Activated CD4-positive, alpha-beta T cell treated with anti-CD3 and anti-CD28 coated beads, Interleukin-10, Interleukin-2, amounts not matched to agents 100 ng/mL and 50 ng/mL, durations not matched to agents 16 hours and 8 hours (primary cell): ENCODE measurements at regions not wholly inside any gene's neighbourhood (a gene's known extent, or its start where the extent isn't known, plus 50 kb on each side); places are given as distances from the start of the nearest gene placed in this dataset.
"Not testable (repeated sequence)": the region's sequence is repeated elsewhere in the genome, so short reads cannot be mapped to it uniquely, and the experiment has no call there.

Experiments
- DNase-seq: peaks from one replicate; pipeline ENCODE4 v3.0.0-alpha.2; 2020

DNA sequence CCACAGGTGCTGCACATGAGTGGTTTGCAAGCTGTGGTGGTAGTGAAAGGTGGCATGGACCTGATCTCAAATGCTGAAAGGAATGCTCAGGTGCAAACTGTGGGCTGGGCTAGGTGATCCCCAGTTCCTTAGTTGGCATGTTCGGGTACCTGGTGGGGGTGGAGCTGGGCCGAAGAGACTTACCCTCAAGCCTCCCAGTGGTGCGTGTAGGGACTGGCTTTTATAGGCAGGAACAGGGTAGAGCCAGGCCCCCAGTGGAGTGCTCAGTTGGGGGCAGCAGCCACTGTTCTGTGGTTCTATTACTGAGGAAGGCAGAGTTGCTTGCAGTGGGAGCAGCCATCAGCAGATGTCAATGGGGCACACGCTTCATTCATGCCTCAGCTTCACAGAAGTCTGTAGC, 399.8 kb downstream of the HTR1B start:
- DNase-seq: no peak

DNA sequence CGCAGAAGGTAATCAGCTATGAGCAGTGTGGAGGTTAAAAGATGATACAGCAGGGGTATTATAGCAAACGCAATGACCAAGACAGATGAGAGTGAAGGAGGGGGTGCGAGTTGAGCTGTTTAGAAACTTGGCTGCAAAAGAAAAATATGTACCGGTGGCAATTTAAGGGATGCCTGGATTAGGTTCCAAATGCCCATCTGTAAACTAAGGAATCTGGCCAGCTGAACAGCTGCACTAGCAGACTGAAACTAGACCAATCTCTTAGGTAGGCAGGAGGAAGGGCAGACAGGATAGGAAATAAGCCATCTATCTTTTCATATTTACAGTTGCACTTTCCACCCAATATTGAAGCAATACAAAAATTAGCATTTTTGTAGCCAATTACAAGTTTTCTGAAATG, 407.6 kb downstream of the HTR1B start:
- DNase-seq: no peak

DNA sequence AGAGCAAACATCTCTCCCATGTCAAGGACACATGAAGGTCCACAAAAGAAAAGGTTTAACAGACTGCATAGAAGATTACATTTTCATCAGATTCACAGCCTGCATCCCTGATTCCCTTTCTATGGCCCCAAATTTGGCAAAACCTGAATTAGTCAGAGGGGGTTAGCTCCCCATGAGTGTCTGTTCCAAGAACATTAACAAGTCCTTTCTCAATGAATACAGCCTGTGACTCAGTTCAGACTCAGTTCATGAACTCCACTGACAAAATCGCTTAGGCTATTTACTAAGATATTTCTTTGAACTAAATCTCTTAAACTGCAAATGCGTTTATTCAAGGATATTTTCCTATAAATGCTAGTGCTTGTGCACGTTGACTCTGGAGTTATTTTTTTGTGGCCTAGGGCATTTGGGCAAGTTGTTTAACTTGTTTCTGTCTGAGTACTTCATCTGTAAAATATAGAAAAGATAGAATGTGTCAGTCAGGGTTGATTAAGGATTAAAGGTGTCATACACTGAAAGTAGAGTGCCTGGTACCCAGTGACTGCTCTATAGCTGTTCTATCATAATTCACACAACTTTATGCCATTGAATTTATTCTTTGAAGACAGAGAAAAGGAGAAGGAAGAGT, 422.6 kb downstream of the HTR1B start:
- no peak for DNase-seq

DNA sequence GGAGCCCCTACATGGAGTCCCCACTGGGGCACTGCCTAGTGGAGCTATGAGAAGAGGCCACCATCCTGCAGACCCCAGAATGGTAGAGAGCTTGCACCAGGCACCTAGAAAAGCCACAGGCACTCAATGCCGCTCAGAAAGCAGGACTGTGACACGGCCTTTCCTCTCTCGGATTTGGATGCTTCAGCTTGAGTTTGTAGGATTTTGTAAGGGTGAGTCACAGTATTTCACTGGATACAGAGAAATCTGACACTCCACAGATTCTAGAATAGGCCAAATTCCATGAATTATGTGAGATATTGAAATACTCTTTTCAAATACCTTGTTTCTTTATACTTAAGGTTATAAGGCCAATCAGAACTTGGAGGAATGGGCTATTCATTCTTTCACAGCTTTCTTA, 424.5 kb downstream of the HTR1B start:
- DNase-seq: no peak

DNA sequence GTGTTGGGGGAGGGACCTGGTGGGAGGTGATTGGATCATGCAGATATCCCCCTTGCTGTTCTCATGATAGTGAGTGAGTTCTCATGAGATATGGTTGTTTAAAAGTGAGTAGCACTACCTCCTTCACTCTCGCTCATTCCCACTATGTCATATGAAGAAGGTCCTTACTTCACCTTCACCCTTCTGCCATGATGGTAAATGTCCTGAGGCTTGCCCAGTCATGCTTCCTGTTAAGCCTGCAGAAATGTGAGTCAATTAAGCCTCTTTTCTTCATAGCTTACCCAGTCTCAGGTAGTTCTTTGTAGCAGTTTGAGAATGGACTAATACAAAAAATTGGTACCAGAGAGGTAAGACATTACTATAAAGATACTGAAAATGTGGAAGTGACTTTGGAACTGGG, 425.9 kb downstream of the HTR1B start:
- no peak for DNase-seq

DNA sequence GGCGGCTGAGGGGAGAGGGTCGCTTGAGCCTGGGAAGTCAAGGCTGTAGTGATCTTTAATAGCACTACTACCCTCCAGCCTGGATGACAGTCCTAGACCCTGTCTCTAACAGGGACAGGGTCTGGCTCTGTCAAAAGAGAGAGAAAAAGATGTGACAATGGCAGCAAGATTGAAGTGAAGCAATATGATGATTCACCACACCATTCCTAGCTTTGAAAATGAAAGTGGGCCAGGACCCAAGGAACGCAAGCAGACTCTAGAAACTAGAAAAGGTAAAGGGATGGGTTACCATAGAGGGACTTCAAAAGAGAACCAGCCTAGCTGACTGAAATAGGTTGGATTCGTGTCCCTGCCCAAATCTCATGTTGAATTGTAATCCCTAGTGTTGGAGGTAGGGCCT, 426.9 kb downstream of the HTR1B start:
- no peak for DNase-seq

DNA sequence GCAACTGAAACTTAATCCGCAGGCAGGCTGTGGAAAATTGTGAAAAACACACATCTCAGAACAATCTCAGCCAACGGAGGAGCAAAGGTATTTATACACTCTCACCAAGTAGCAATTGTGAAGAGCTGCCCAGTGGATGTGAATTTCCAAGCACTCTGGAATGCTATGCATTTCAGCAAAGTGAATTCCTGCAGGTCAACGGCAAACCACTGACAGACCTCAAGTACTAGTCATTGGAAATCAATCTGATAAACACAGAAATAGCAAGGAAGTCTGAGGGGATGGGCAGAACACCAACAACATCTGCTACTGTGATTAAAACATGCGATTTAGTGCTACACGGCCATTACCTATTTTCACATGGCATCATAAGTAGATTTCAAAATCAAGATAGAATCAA, 429.1 kb downstream of the HTR1B start:
- DNase-seq: no peak

DNA sequence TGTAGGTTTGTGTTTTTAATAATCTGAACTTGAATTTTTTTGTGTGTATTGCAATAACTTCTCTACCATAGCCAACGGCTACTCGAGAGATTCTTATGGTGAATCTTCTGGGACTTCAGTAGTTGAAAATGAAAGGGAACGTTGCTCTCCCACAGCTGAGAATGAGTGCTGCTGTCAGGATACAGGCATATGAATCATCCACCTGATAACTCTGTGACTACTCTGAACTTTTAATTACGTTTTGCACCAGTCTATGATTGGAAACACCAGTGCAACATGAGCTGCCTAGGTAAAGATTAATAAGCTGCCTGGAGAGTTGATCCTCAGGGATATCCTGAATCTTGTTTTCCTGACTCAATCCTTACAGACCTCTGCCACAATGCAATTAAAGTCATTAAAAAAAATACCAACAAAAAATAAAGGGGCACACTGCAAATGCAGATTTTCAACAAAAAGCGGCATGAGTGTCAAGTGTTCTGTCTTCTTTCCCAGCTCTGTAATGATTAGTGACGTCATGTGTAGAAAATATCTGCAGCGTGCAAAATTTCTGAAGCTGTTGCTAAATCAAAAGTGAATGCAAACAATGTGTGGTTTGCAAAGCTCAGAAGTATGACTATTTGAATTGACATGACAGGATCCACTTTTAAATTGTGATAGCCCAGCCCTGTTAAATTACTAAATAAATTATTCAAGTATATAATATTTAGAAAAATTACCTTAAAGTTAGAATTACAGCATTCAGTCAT, 432.2 kb downstream of the HTR1B start:
- DNase-seq: no peak

DNA sequence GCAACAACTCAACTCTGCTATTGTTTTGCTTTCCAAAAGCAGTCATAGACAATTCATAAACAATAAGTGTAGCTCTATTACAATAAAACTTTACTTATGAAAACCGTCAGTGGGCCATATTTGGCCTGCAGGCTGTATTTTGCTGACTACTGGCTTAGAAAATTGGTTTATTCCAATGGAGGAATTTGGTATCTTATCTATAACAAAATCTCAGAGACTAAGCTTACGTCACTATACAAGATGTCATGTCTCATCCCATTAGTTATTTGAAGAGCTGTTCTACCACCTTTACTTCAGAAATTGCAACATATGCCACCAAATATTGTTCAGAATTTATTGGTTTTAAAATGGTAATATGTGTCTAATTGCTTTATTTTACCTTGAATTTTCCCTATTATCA, 436.9 kb downstream of the HTR1B start:
- no peak for DNase-seq

DNA sequence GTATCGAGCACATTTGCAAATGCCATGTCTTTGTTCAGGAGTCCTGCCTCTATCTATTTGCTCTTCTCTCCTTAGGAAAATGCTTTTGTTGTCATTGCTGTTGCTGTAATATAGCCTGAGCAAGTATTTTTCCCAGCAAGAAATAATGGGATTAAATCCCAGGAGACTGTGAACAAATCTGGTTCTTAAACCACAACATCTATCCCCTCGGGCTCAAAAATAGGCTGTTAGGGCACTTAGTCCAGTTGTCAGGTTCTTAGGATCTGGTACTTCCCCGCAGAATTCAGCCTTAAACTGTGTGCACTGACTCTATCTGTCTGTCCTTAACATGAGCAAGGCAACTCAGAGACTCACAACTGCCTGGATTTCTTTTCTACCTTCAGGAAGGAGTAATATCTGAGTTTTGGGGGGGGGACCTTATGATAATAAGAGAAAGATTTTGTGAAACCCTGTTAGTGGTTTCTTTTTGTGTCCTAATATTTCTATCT, 437.5 kb downstream of the HTR1B start:
- DNase-seq: no peak

DNA sequence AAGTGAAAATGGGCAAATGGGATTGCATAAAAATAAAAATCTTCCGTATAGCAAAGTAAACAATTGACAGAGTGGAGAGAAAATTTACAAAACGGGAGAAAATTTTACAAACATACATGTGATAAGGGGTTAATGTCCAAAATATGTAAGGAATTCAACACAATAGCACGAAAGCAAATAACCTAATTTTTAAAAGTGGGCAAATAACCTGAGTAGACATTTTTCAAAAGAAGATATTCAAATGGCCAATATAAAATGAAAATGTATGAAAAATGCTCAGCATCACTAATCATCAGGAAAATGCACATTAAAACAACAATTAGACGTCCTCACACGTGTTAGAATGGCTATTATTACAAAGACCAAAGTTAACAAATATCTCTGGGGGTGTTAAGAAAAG, 441.5 kb downstream of the HTR1B start:
- no peak for DNase-seq

DNA sequence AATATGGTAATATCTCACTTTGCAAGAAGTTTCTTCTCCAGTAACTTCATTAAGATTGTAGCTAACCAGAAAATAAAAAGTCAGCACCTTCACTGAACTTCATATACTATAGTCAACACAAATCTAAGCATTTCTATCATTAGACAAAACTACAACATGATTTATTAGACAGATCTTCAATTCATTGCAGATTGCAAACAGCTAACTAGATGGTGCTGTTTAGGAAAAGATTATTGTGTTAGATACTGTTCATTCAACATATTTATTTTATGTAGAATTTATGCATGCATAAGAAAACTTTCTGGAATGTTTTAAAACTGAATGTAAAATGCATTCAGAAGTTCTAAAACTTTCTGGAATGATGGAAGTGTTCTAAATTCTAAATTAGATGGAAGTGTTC, 442.1 kb downstream of the HTR1B start:
- DNase-seq: no peak

DNA sequence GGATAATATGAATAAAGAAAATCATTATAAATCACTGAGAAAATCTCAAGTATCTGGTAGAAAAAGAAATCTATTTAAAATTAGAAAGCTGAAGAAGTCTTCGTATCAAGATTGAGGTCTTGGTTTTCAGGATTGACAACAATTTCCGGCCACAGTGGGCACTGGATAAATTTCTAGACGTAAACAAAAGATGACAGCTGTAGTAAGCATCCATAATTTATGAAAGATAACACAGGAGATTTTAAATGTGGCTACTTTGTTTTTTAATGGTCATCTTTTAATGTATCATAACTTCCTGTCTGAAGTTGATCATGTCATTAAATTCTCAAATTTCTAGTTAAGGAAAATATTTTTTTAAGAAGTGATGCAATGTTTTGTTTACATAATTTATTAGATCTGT, 444.2 kb downstream of the HTR1B start:
- no peak for DNase-seq

DNA sequence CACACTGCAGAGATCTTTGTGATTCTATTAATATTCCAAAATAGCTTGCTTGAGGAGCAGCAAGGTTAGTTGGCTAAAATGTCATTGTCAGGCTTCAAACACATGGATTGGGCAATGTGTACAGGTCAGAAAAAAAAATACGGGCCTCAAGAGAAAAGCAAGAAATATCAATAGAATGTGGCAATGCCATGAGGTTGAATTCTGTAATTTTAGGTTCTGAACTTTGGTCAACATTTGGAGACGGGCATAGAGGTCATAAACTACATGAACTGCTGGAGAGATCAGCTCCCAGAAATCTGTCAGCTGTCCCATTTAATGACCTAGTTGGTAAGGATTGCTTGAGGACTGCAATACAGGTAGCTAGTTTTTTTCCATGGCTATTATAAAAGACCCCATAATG, 445.8 kb downstream of the HTR1B start:
- no peak for DNase-seq

DNA sequence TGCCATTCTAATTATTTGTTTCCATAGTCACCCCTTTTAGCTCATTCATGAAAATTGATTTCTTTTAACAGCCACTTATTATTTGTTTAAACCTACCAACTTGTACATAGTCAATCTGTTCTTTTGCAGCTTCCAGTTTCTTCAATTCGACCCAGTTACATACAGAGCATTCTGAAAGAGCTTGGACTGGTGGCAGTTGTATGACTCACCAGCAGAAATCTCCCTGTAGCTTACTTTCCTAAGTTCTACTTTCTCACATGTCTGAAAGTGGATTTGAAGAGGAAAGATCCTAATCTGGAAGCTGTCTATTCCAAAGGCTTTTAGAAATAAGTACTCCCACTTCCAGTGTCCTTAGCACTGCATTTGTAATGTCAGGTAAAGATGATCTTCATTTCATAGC, 447.9 kb downstream of the HTR1B start:
- no peak for DNase-seq

DNA sequence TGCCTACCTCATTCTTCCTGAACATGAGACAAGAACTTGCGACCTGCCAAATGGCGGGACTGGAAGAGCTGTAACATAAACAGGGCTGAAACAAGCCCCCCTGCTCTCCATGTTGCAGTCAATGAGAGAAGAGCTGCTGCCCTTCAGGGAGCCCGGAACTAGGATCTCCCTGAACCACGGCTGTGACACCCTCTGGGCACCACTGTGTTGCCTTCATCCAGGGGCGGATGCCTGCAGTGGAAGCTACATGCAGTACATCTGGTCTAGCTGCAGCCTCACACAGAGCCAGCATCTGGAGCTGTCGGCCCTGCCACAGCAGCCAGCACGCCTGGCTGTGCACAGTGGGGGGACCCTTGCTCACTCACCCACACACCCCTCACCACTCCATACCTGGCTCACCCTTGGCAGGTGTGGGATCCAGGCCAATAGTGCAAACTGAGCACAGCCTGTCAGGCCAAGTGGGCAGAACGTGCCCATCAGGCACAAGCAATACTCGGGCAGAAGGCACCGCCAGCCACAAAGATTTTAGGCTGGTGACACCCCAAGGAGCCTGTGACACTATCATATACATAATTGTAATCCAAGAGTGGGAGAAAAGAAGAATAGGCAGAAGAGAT, 451.3 kb downstream of the HTR1B start:
- DNase-seq: no peak

DNA sequence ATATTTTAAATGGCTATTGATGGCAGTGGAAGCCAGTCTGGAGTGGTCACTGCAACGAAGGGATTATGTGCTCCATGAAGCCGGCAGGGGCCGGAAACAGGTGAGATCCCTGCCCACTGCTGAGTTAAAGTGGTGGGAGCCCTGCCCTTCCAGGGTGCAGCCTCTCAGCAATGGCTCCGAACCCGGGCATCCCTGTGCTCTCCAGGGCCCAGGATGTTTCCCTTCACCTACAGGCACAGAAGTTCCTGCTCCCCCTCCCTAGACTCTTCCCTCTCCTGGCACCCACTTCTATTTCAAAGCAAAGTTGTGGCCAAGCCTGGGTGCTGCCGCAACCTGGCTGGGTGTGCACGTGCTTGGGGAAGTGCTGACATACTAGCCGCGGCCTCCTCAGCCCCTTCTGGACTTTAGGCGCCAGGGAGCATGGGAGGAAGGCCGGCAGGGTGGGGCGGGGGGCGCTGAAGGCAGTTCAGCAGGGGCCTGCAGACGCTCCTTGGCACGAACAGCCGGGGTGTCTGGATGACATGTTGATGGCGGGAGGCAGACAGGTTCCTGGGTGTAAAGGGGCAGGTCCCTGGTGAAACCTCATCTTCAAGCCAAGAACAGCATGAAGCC, 452.3 kb downstream of the HTR1B start:
- no peak for DNase-seq

DNA sequence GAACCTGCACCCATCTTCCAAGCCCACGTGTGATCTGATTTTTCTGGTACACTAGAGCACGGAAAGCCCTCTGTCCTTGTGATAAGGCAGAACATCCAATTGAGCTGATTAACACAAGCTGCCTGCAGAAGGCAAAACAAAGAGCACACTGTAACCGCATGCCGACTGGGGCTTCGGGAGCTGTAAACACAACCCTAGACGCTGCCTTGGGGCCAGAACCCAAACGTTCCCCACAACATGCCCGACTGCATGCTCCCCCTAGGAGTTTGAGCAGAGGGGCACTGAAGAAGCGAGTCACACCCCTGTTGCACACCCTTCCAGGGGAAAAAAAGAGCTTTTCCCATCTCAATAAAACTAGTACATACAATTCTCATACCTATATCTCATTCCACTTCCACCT, 470.7 kb downstream of the HTR1B start:
- DNase-seq: no peak

DNA sequence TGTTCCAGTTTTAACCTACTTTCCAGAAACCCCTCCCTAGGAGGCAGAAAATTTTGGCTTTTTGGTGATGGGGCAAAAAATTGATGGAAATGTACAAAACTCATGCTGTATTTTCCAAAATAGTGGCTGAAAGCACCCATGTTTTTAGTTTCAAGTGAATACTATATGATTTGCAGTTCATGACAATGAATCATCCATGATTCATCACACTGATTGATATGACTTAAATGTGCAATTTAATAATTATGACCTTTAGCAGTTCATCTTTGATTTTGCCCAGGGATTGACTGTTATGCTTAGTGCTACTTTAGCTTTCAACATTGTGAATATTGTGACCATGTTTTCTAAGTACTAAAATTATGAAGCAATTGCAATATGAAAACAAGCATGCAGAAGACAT, 478.7 kb downstream of the HTR1B start:
- no peak for DNase-seq

DNA sequence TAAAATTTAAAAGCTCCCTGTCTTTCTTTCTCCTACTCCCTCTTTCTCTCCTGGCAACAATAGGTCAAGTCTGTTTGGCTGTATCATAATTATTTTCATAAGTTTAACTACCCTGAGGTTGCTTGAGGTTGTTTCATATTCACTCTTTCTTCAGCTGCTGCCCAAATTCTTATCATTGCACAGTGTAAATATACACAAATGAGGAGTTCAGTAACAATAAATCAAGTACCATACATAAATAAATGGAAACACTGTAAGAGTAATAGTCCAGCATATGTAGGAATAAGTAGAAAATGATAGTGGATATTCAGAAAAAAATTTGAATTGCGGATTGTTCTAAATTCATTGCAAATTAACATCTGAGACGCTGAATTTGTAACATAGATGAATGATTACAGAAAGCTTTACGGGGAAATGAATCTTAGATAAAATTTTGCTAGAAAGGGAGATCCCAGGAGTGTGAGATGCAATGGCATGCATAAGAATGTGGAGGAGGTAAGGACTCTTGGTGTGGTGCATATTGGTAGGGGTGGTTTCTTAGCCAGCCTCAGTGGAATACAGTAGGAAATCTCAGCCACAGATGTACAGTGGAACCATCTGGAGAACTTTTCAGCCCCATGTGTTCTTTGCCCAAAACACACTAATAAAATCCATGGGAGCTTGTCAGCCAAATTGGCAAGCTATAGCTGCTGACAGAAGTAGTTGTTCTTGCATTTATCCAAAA, 480.7 kb downstream of the HTR1B start:
- DNase-seq: no peak

DNA sequence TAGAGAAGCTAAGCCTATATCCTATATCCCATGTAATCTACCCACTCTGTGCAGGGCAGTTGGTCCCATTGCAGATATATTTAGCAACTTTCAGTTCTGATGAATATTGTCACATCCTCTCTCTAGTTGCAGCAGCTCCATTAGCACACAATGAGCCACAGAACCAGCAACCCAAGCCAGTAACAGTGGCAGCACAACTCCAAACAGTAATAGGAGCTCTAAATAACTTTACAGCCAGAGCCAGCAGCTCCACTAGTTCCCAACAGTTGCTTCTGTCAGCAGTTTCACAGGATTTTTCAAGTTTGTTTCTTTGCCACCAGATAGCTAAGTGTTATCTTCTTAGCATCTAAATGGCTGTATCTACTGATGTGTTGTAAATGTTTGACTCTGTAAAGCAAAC, 490.8 kb downstream of the HTR1B start:
- DNase-seq: no peak

DNA sequence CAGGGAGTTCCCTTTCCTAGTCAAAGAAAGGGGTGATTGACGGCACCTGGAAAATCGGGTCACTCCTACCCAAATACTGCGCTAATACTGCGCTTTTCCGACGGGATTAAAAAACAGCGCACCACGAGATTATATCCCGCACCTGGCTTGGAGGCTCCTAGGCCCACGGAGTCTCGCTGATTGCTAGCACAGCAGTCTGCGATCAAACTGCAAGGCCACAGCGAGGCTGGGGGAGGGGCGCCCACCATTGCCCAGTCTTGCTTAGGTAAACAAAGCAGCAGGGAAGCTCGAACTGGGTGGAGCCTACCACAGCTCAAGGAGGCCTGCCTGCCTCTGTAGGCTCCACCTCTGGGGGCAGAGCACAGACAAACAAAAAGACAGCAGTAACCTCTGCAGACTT, 504.1 kb downstream of the HTR1B start:
- not testable (repeated sequence) for DNase-seq
